NCI-H1105 (cell line): ENCODE measurements at regions not wholly inside any gene's neighbourhood (a gene's known extent, or its start where the extent isn't known, plus 50 kb on each side); places are given as distances from the start of the nearest gene placed in this dataset.
"Not testable (repeated sequence)": the region's sequence is repeated elsewhere in the genome, so short reads cannot be mapped to it uniquely, and the experiment has no call there.

Experiments
- DNase-seq: peaks from one replicate; lab custom pipeline; 2025; lab: John Stamatoyannopoulos, UW

GRCh38 chr6:12618296-12618695, 98.3 kb upstream of the PHACTR1 start:
- no peak for DNase-seq

GRCh38 chr6:12621754-12622153, 94.8 kb upstream of the PHACTR1 start:
- no peak for DNase-seq

DNA sequence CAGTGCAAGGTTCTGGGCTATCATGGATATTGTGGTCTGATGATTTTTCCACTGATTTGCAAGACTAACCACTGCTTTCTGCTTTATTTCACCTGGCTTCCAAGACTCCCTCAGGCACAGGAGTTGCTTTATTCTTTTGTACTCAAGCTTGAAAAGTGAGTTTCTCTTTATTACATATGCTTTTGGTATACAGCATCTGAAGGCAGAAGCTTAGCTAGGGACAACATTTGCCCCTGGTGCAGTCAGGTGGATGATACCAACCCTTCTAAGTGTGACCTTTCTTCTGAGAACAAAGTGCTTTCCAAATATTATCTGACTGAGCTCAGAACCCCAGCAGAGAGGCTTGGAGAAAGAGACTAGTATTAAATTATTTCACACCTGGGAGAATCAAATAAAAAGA, 94.0 kb upstream of the PHACTR1 start:
- DNase-seq, result no peak

DNA sequence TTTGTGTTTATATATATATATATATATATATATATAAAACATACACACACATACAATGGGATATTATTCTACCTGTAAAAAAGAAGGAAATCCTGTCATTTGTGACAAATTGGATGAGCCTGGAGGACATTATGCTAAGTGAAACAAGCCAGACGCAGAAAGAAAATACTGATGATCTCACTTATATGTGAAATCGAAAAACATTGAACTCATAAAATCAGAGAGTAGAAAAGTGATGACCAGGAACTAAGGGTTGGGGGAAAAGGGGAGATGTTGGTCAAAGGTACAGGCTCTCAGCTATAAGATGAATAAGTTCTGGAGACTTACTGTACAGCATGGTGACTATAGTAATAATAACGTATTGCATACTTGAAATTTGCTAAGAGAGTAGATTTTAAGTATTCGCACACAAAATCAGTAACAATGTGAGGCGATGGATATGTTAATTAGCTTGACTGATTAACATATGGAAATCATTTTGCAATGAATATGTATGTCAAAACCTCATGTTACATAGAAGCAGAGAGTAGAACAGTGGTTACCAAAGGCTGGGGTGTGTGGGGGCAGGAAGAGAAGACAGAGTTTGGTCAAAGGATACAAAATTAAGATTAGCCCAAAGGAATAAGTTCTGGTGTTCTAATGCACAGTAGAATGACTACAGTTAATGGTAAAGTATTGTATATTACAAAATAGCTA, 92.3 kb upstream of the PHACTR1 start:
- DNase-seq, result no peak

DNA sequence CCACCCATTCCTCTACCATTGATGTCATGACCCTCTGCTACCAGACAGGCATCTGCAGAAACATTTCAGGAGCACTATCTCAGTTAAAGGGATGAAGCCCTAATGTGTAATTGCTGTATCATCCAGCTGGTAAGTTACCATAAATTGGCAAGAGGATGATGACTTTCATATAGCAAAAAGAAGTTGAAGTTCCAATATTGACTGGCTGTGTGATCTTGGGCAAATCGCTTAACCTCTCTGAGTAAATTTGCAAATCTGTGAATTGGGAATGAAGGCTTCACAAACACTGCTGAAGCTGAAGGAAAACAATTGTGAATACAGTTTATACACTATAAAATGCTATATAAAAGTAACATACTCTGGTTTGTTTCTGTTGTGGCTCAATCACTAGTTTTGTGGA, 89.5 kb upstream of the PHACTR1 start:
- DNase-seq, result no peak

GRCh38 chr6:12628327-12628726, 88.2 kb upstream of the PHACTR1 start:
- DNase-seq, result no peak

- DNase-seq, result not testable (repeated sequence)
Measured at GRCh38 chr6:12633746-12634145, 82.8 kb upstream of the PHACTR1 start.

DNA sequence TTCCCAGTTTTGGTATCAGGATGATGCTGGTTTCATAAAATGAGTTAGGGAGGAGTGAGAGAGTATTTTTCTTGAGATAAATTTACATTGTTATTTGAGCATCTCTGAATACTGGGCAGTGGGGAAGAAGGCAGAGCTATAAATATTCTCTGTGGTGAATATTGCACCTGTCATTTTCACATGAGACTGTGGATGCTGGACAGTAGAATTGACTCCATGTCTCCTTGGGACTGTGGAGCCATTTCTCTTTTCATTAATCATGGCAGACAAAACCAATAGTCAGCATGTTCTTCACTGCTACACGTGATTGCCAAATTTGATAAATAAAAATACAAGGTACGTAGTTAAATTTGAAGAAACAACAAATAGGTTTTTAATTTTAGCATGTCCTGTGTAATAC, 81.2 kb upstream of the PHACTR1 start:
- DNase-seq, result no peak

DNA sequence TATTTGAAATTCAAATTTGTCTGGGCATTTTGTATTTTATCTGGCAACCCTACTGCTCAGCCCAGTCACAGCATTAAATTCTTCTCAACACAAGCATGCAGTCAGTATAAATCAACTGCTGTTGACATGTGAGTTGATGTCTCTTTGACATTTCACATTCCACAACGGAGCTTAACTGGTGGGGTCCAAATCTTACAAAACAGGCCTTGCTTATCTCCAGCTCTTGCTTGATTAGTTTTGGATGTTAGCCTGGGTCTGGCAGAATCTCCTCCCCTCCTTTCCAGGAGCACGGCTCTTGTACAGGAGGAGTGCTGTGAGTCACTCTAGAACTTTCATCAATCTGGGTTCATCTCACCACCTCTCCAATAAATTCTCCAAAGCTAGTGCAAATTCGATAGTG, 80.8 kb upstream of the PHACTR1 start:
- DNase-seq, result no peak

DNA sequence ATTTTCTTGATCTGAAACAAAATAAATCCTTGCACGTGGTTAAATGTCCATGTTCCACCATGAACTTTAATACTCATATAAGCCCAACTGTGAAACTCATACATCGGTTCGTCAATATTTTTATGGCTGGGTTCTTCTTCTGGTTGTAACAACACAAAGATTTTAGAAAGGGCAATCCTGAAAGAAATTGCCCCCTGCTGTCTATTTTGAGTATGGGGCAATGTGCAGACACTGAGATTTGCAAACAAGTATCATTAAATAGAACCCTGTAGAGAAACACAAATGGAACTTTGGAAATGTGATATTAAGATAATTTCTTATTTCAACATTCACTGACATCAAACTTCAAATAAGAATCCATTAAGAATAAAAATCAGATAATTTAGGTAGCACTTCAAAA, 80.2 kb upstream of the PHACTR1 start:
- no peak for DNase-seq

DNA sequence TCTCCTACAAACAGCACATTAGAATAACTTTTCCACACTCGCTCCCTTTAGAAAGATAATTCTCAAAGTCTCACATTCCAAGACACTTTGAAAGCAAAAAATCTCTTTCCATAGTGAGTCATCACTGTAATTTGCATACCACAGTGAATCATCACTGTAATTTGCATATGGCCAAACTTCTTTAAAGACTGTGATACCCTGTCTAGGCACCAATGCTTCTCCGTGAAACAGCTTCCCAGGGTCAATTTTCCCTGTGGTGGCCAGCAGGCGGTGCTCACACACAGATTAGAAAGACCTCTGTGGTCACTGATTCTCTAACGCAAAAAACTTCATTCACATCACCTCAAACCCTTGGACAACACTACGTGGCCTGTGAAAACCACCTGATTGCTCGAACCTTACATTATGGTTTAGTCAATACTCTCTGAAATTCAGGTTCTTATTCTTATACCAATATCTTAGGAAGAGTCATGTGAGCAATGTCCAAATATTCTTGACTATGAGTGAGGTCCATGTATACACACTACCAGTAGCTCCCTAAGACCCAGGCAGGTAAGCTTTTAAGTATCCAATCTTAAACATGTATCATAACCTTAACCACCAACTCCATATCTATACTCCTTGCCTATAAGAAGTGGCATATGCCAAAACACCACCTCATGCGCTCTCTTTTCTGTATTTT, 78.5 kb upstream of the PHACTR1 start:
- peak; percentile 11 for DNase-seq

GRCh38 chr6:12640438-12640837, 76.1 kb upstream of the PHACTR1 start:
- DNase-seq, result no peak

GRCh38 chr6:12641785-12642184, 74.8 kb upstream of the PHACTR1 start:
- not testable (repeated sequence) for DNase-seq

DNA sequence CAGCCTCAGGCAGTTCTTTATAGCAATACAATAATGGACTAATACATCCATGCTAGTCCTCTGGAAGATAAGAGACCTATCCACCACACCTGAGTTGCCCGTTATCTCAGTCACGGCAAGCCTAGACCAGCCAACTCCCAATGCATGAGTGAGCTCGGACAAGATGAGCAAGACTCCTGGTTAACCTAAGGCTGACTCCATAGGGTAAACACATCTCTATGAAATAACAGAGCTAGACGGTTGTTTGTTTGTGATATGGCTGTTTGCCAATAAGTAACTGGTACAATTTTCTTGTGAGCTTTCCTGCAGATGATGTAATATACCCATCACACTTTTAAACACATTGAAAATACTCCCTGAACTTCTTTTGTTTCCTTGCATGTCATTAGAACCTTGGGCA, 70.6 kb upstream of the PHACTR1 start:
- DNase-seq, result no peak

DNA sequence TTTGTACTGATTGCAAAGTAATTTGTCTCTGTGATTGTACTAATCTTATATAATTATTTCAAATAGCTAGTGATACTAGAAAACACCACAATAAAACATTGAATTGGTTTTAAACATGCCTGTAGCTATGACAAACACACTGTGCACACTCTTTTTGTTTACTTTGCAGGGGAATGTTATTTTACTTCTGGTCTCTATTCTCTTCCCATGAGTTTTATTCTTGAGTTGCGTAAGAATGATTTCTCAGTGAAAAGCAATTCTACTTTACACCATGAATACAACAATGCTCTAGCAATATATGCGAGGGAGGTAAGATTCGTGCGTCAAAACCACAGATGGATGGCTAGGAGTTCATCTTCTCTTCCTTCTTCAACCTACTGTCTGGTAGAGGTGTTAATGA, 68.4 kb upstream of the PHACTR1 start:
- DNase-seq, result no peak

DNA sequence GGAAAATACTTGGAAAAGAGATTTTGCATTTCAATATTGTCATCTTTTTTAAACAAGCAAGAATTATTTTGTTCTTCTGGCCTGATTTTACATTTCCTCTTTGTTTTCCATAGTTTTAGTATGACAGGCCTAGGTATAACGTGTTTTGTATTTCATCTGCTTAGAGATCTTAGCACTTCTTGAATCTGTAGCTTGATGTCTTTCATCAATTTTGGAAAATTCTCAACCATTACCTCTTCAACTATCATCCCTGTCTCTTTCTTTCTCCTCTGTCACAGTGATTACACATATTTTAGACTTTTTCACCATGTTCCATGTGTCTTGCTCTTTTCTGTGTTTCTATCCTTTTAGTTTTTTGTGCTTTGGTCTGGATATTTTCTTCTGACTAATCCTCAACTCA, 67.2 kb upstream of the PHACTR1 start:
- DNase-seq, result no peak

DNA sequence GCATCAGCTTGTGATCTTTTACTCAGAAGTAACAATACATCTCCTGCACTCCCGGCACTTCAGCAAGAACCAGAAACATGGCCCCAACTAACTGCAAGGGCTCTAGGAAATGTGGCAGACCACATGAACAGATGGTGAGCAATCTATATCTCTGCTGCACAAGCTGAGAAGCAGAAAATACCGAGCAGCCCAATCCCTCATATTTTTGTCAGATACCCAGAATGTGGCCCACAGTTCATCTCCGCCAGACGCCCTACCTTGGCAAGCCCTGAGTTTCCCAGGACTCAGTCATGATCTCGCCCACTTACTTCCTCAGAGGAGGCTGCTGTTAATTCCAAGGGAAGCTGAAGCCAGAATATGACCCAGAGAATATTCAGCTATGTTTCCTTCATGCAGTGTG, 63.1 kb upstream of the PHACTR1 start:
- no peak for DNase-seq

- DNase-seq, result no peak
Measured at GRCh38 chr6:12654107-12654506, 62.5 kb upstream of the PHACTR1 start.

DNA sequence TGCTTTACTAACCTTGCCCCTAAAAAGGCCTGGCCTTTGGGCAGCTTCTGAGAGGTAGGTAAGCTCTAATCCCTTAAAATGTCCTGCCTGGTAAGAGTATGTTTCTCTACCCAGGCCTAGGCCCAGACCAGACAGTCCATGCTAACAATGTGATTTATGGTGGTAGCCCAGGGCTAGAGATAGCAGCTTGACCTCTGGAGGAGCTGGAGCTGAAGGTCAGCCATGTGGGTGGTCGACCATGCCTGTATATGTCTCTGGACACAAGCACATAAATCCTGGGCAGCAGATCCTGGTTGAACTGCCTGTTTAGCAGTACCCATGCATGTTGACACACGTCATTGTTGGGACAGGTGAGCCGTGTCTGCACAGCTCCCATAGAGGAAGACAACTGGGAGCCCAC, 62.1 kb upstream of the PHACTR1 start:
- no peak for DNase-seq

- DNase-seq, result no peak
Measured at GRCh38 chr6:12656906-12657305, 59.7 kb upstream of the PHACTR1 start.

- no peak for DNase-seq
Measured at GRCh38 chr6:12657884-12658283, 58.7 kb upstream of the PHACTR1 start.

DNA sequence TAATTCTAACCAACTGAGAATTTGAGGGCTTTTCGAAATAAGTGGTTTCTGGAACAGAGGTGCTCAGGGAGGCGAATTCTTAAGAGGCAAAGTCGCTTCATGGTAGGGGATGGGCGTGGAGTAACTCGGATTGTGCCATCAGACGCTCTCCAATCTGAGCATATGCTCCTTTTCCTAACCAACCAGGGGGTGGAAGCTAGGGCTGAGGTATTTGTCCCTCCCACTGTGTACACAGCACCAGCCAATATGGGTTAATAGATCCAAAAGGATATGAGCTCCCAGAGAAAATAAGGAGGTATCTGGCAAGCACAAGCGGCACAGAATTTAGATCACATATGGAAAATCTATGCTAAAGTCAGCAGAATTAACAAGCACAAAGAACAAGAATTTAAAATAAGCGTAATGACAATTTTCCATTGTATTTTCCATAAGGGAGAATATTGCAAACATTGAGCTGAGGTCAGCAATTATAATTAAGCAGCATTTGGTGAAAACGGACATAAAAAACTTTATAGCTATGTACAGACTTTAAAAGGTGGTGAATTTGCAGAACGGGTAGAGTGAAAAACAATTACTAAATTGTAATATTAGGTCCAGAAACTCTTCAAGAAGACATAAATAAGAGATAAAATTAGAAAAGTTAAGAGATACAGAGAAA, 55.0 kb upstream of the PHACTR1 start:
- DNase-seq, result no peak
